Neutrophil (primary cell): ENCODE measurements at regions not wholly inside any gene's neighbourhood (a gene's known extent, or its start where the extent isn't known, plus 50 kb on each side); places are given as distances from the start of the nearest gene placed in this dataset.

Source experiments
- H3K27ac ChIP-seq: fragments of 200-600 bp; sonication (generic); 2 replicates; pipeline ENCODE4 v1.5.1; 2016; ENCODE audit warnings: mild to moderate bottlenecking, moderate library complexity
- H3K27me3 ChIP-seq: fragments of 200-600 bp; sonication (generic); 2 replicates; pipeline ENCODE4 v1.6.0; 2016; ENCODE audit warnings: mild to moderate bottlenecking
- H3K36me3 ChIP-seq: fragments of 200-600 bp; sonication (generic); 2 replicates; pipeline ENCODE4 v1.5.1; 2017
- H3K4me1 ChIP-seq, 2 experiments: fragments of 200-600 bp in 1 of 2; sonication (generic) in 1 of 2; 1 replicate in 1 of 2; 2 replicates in 1 of 2; pipeline versions ENCODE4 v1.5.1 to v1.6.1; 2013 to 2016; ENCODE audit warnings: low read depth in 1 of 2, low read length in 1 of 2, mild to moderate bottlenecking in 1 of 2, moderate library complexity in 1 of 2; ENCODE audit not compliant: control insufficient read depth in 1 of 2, insufficient read depth in 1 of 2
- H3K4me3 ChIP-seq, 2 experiments: fragments of 200-600 bp in 1 of 2; sonication (generic) in 1 of 2; 1 replicate in 1 of 2; 2 replicates in 1 of 2; pipeline ENCODE4 v1.5.1; 2013 to 2016; ENCODE audit warnings: low read depth in 1 of 2, low read length in 1 of 2, mild to moderate bottlenecking in 1 of 2, moderate library complexity in 1 of 2
- H3K9me3 ChIP-seq: fragments of 200-600 bp; sonication (generic); 2 replicates; pipeline ENCODE4 v1.5.1; 2016
- TF ChIP-seq, protein P1 (sequence below): fragments of 200-600 bp; sonication (generic); IDR thresholded peaks from 2 replicates; pipeline ENCODE4 v1.5.1; 2016; ENCODE audit warnings: antibody characterized with exemption

- Histone ChIP-seq H3K9me3 (no peaks in the 10 kb centered on the region), H3K27me3 (peaks cover 6% of the 10 kb centered on the region), H3K27ac (no peak overlapping the region), H3K4me1 (no peaks in the 10 kb centered on the region), H3K36me3 (no peaks in the 10 kb centered on the region), H3K4me3 (no peak overlapping the region)
- TF ChIP-seq, protein P1, sequence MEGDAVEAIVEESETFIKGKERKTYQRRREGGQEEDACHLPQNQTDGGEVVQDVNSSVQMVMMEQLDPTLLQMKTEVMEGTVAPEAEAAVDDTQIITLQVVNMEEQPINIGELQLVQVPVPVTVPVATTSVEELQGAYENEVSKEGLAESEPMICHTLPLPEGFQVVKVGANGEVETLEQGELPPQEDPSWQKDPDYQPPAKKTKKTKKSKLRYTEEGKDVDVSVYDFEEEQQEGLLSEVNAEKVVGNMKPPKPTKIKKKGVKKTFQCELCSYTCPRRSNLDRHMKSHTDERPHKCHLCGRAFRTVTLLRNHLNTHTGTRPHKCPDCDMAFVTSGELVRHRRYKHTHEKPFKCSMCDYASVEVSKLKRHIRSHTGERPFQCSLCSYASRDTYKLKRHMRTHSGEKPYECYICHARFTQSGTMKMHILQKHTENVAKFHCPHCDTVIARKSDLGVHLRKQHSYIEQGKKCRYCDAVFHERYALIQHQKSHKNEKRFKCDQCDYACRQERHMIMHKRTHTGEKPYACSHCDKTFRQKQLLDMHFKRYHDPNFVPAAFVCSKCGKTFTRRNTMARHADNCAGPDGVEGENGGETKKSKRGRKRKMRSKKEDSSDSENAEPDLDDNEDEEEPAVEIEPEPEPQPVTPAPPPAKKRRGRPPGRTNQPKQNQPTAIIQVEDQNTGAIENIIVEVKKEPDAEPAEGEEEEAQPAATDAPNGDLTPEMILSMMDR = no peak
Measured at GRCh38 chr2:238627899-238628298, 201.2 kb downstream of the ASB1 start.

DNA sequence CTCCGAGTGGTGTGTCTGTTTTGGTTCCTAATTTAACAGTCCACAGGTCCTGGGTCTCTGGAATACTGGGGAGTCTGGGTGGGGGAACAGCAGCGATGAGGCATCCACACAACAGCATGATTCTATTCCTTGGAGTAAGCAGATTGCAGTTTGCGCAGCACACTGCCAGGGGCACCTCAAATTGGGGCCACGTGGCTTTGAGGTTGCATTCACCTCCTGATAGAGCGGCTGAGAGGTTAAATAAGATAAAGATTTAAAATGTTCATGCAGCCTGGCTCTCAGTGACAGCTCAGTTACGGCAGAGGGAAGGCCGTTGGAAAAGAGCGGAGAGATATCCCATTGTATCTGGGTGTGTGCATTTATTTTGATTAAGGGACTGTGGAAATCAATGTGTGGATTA lies 202.3 kb downstream of the ASB1 start:
- Histone ChIP-seq H3K27ac (no peak overlapping the region), H3K4me3 (no peak overlapping the region), H3K36me3 (no peaks in the 10 kb centered on the region), H3K27me3 (peaks cover 6% of the 10 kb centered on the region), H3K4me1 (no peaks in the 10 kb centered on the region), H3K9me3 (no peaks in the 10 kb centered on the region)
- TF ChIP-seq, protein P1 = no peak

- Histone ChIP-seq H3K27me3 (peaks cover 6% of the 10 kb centered on the region), H3K9me3 (no peaks in the 10 kb centered on the region), H3K27ac (no peak overlapping the region), H3K4me3 (no peak overlapping the region), H3K4me1 (no peaks in the 10 kb centered on the region), H3K36me3 (no peaks in the 10 kb centered on the region)
- TF ChIP-seq, protein P1 = no peak
Measured at GRCh38 chr2:238631491-238632180, 204.9 kb downstream of the ASB1 start.

GRCh38 chr2:238632181-238633060 lies 205.7 kb downstream of the ASB1 start:
- H3K27ac ChIP-seq = no peak overlapping the region
- peaks cover 6% of the 10 kb centered on the region for H3K27me3 ChIP-seq
- no peaks in the 10 kb centered on the region for H3K9me3 ChIP-seq
- no peak overlapping the region for H3K4me3 ChIP-seq
- H3K4me1 ChIP-seq = no peaks in the 10 kb centered on the region
- TF ChIP-seq, protein P1 = no peak
- H3K36me3 ChIP-seq = no peaks in the 10 kb centered on the region

DNA sequence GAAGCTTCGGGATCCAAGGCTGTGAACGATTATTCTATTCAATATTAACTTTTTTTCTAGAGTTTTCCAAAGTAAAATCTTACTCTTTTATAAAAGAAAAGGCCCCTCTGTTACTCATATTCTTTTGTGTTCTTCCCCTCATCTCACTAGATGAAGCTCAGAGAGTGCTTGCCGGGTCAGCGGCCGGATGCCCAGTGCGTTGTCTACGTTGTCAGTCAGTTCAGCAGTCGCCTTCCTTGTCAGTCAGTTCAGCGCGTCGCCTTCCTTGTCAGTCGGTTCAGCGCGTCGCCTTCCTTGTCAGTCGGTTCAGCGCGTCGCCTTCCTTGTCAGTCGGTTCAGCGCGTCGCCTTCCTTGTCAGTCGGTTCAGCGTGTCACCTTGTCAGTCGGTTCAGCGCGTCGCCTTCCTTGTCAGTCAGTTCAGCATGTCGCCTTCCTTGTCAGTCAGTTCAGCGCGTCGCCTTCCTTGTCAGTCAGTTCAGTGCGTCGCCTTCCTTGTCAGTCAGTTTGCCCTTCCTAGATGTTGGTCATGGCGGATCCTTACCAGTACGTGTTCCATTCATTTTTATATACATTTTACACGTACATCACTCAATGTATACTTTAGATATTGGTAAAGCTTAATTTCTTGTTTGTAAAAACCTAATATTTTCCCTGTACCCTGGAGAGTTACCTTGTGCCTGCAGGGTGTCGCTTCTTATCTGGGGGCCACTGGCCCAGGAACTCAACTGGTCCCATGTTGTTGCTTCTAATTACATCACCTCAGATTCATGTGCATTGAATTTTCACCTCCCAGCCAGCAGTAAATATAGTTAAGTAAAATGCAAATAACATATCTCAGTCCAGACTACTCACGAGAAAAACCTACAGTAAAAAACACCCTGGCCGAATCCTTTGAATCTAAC lies 206.9 kb downstream of the ASB1 start:
- TF ChIP-seq, protein P1 = no peak
- H3K4me3 ChIP-seq = no peak overlapping the region
- no peak overlapping the region for H3K27ac ChIP-seq
- no peaks in the 10 kb centered on the region for H3K36me3 ChIP-seq
- peaks cover 3% of the 10 kb centered on the region for H3K27me3 ChIP-seq
- H3K9me3 ChIP-seq = no peaks in the 10 kb centered on the region
- no peaks in the 10 kb centered on the region for H3K4me1 ChIP-seq
